ENCODE measurements at regions not wholly inside any gene's neighbourhood (a gene's known extent, or its start where the extent isn't known, plus 50 kb on each side); places are given as distances from the start of the nearest gene placed in this dataset.

- H2BK120ac ChIP-seq (replicated peaks; ENCODE audit: low read depth, low read length) = no peak overlapping the region
- H2AFZ ChIP-seq (ENCODE audit: low read length) = peak overlapping the region; percentile 84; the same call in 1 of the 2 replicates
- no peak overlapping the region for H3K14ac ChIP-seq (ENCODE audit: insufficient read length)
- H2BK5ac ChIP-seq (ENCODE audit: low read depth, low read length) = no peak overlapping the region
- no peak overlapping the region for H2AK5ac ChIP-seq (ENCODE audit: low read depth, low read length)
- H3K9ac ChIP-seq (replicated peaks in 1 of 4; ENCODE audit: extremely low read depth in 1 of 4, low read depth in 3 of 4, low read length in 3 of 4) = no peak overlapping the region; a peak in 1 of 7 replicates
- no peaks in the 10 kb centered on the region for H3K4me1 ChIP-seq (replicated peaks in 1 of 4; ENCODE audit: control insufficient read depth in 3 of 4, insufficient read depth in 4 of 4, low read length in 3 of 4)
- no peaks in the 10 kb centered on the region for H3K79me2 ChIP-seq (ENCODE audit: control insufficient read depth in 1 of 2, insufficient read depth in 2 of 2, low read length in 2 of 2)
- no peak overlapping the region for H2BK20ac ChIP-seq (ENCODE audit: low read length)
- no peak overlapping the region for H3K4me3 ChIP-seq (ENCODE audit: extremely low read depth in 1 of 4, insufficient read depth in 2 of 4, low read depth in 3 of 4, low read length in 4 of 4)
- no peaks in the 10 kb centered on the region for H4K20me1 ChIP-seq (replicated peaks in 1 of 2; ENCODE audit: control insufficient read depth in 1 of 2, insufficient read depth in 2 of 2, low read length in 2 of 2)
- H4K91ac ChIP-seq (replicated peaks; ENCODE audit: insufficient read length, low read length) = no peak overlapping the region
- CTCF ChIA-PET (ENCODE audit: partially characterized antibody) = interaction anchor here (0.5 kb wide), 1 partner anchor 8 kb away, joined by 3 read pairs; no protein-coding TSS in a partner anchor
- H3K9me3 ChIP-seq (ENCODE audit: insufficient read depth in 2 of 2, low read depth in 1 of 2, low read length in 1 of 2) = no peaks in the 10 kb centered on the region
- POLR2A ChIA-PET (ENCODE audit: partially characterized antibody) = no interaction called here
- H3K4ac ChIP-seq (replicated peaks; ENCODE audit: insufficient read length, low read depth, low read length) = no peak overlapping the region
- DNase-seq (ENCODE audit: low read depth in 1 of 2, low spot score in 2 of 2) = no peak
- no peak for FAIRE-seq
- H3K56ac ChIP-seq (replicated peaks; ENCODE audit: insufficient read length, low read depth, low read length) = no peak overlapping the region
- no peak overlapping the region for H3K27ac ChIP-seq (ENCODE audit: low read depth, low read length)
- no peak overlapping the region for H3K4me2 ChIP-seq (ENCODE audit: insufficient read depth in 1 of 2, low read depth in 2 of 2, low read length in 2 of 2)
- H3K27me3 ChIP-seq (replicated peaks in 1 of 4; ENCODE audit: control insufficient read depth in 3 of 4, extremely low read depth in 1 of 4, insufficient read depth in 3 of 4, low read length in 3 of 4) = no peaks in the 10 kb centered on the region; a peak in 1 of 7 replicates
- no peak overlapping the region for H4K8ac ChIP-seq (ENCODE audit: extremely low read depth, insufficient read depth, low read length)
- H3K23ac ChIP-seq (ENCODE audit: insufficient read length) = no peak overlapping the region
- H3K18ac ChIP-seq (ENCODE audit: extremely low read depth, low read length) = no peak overlapping the region
- H3K79me1 ChIP-seq (ENCODE audit: low read depth, low read length) = no peaks in the 10 kb centered on the region
- no peaks in the 10 kb centered on the region for H3K23me2 ChIP-seq (ENCODE audit: low read depth, low read length)
- no peaks in the 10 kb centered on the region for H3K36me3 ChIP-seq (ENCODE audit: control insufficient read depth in 2 of 4, insufficient read depth in 4 of 4, low read length in 3 of 4)
- 87% methylated on average over 5 of the region's 5 CpGs; no CpG with 5 or more reads in 1 of the 2 experiments for WGBS, 2 experiments (ENCODE audit: extremely low coverage in 1 of 2, insufficient coverage in 1 of 2, insufficient read length in 1 of 2, insufficient replicate concordance in 2 of 2, low coverage in 1 of 2, low lambda C conversion rate in 2 of 2, missing lambda C conversion rate in 1 of 2)
- no peak overlapping the region for H2BK12ac ChIP-seq (ENCODE audit: low read depth, low read length)
- H4K5ac ChIP-seq (ENCODE audit: insufficient read length, low read depth, low read length) = no peak overlapping the region
- H2BK15ac ChIP-seq (ENCODE audit: low read length) = no peak overlapping the region
- TF ChIP-seq CHD2 (IDR thresholded peaks at IDR 0.05; ENCODE audit: low read length) (no peak), SP4 (IDR thresholded peaks at IDR 0.05; ENCODE audit: low read length) (no peak), MAFK (IDR thresholded peaks at IDR 0.05; ENCODE audit: low read depth, low read length) (no peak), GABPA (IDR thresholded peaks at IDR 0.05; ENCODE audit: borderline replicate concordance, insufficient read depth, low read length) (no peak), BACH1 (IDR thresholded peaks at IDR 0.05; ENCODE audit: low read length) (no peak), CTBP2 (IDR thresholded peaks at IDR 0.05; ENCODE audit: borderline replicate concordance, insufficient read depth, insufficient read length, low read length) (no peak), CBX8 (IDR thresholded peaks at IDR 0.05; ENCODE audit: borderline replicate concordance, low read depth, low read length) (no peak)
- TF ChIP-seq, protein P1, sequence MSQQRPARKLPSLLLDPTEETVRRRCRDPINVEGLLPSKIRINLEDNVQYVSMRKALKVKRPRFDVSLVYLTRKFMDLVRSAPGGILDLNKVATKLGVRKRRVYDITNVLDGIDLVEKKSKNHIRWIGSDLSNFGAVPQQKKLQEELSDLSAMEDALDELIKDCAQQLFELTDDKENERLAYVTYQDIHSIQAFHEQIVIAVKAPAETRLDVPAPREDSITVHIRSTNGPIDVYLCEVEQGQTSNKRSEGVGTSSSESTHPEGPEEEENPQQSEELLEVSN (IDR thresholded peaks at IDR 0.05) = no peak
- TF ChIP-seq, protein P2, sequence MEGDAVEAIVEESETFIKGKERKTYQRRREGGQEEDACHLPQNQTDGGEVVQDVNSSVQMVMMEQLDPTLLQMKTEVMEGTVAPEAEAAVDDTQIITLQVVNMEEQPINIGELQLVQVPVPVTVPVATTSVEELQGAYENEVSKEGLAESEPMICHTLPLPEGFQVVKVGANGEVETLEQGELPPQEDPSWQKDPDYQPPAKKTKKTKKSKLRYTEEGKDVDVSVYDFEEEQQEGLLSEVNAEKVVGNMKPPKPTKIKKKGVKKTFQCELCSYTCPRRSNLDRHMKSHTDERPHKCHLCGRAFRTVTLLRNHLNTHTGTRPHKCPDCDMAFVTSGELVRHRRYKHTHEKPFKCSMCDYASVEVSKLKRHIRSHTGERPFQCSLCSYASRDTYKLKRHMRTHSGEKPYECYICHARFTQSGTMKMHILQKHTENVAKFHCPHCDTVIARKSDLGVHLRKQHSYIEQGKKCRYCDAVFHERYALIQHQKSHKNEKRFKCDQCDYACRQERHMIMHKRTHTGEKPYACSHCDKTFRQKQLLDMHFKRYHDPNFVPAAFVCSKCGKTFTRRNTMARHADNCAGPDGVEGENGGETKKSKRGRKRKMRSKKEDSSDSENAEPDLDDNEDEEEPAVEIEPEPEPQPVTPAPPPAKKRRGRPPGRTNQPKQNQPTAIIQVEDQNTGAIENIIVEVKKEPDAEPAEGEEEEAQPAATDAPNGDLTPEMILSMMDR (IDR thresholded peaks at IDR 0.05; ENCODE audit: control extremely low read depth in 1 of 3, insufficient read depth in 1 of 3, low read depth in 1 of 3, low read length in 3 of 3) = no peak
- TF ChIP-seq, protein P3, sequence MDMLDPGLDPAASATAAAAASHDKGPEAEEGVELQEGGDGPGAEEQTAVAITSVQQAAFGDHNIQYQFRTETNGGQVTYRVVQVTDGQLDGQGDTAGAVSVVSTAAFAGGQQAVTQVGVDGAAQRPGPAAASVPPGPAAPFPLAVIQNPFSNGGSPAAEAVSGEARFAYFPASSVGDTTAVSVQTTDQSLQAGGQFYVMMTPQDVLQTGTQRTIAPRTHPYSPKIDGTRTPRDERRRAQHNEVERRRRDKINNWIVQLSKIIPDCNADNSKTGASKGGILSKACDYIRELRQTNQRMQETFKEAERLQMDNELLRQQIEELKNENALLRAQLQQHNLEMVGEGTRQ (IDR thresholded peaks at IDR 0.05; ENCODE audit: low read length) = no peak
Observed at GRCh38 chr10:94281654-94282053, 81.1 kb downstream of the NOC3L start.

All from H1 (cell line).